ENCODE measurements at regions not wholly inside any gene's neighbourhood (a gene's known extent, or its start where the extent isn't known, plus 50 kb on each side); places are given as distances from the start of the nearest gene placed in this dataset.

DNA sequence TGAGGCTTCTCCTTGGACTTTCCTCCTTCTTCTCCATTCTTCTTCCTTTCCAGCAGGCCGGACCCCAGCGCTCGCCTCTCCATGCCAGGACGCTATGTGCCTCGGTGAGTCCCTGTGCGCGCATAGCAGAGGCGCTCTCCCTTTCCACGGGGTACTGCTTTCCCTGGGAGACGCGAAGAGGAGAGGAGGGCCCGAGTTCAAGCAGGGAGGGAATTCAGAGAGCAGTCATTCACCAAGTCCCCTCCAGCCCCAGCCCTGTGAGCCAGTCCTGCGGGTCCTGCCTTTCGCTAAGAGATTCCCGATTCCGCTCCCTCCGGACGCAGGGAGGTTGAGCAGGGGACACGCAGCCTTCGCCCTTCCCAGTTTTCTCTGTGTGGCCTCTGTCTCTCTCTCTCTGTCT, 160.4 kb downstream of the EFNB2 start:
- TF ChIP-seq, protein P1, sequence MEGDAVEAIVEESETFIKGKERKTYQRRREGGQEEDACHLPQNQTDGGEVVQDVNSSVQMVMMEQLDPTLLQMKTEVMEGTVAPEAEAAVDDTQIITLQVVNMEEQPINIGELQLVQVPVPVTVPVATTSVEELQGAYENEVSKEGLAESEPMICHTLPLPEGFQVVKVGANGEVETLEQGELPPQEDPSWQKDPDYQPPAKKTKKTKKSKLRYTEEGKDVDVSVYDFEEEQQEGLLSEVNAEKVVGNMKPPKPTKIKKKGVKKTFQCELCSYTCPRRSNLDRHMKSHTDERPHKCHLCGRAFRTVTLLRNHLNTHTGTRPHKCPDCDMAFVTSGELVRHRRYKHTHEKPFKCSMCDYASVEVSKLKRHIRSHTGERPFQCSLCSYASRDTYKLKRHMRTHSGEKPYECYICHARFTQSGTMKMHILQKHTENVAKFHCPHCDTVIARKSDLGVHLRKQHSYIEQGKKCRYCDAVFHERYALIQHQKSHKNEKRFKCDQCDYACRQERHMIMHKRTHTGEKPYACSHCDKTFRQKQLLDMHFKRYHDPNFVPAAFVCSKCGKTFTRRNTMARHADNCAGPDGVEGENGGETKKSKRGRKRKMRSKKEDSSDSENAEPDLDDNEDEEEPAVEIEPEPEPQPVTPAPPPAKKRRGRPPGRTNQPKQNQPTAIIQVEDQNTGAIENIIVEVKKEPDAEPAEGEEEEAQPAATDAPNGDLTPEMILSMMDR (IDR thresholded peaks at IDR 0.05; ENCODE audit: control extremely low read depth in 1 of 3, insufficient read depth in 1 of 3, low read depth in 1 of 3, low read length in 3 of 3), result no peak
- TF ChIP-seq TCF12 (IDR thresholded peaks at IDR 0.05; ENCODE audit: low read depth, low read length) (no peak), SP1 (IDR thresholded peaks at IDR 0.05; ENCODE audit: low read depth, low read length) (no peak), NRF1 (IDR thresholded peaks at IDR 0.05; ENCODE audit: low read depth, low read length) (no peak), EGR1 (IDR thresholded peaks at IDR 0.05; ENCODE audit: borderline replicate concordance, low read depth, low read length) (no peak), POLR2A (IDR thresholded peaks at IDR 0.05; ENCODE audit: control extremely low read depth in 1 of 2, low read depth in 2 of 2, low read length in 2 of 2) (no peak)
